ENCODE measurements at regions not wholly inside any gene's neighbourhood (a gene's known extent, or its start where the extent isn't known, plus 50 kb on each side); places are given as distances from the start of the nearest gene placed in this dataset.

DNA sequence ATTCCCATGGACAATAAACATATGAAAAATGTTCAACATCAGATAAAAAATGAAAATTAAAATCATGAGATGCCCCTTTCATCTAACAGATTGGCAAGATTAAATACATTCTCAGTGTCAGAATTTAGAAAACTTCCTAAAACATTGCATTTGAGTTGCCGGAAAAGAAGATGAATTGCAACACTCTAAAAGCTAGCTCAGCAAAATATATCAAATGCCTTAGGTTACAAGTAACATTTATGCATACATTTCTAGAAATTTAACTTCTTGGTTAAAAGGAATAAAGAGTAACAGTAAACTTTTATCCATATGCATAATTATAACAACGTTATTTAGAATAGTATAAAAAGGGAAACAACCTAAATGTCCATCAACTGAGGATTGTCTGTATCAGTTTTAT is 239.0 kb downstream of the PMP22 start:
- TF ChIP-seq, protein P1, sequence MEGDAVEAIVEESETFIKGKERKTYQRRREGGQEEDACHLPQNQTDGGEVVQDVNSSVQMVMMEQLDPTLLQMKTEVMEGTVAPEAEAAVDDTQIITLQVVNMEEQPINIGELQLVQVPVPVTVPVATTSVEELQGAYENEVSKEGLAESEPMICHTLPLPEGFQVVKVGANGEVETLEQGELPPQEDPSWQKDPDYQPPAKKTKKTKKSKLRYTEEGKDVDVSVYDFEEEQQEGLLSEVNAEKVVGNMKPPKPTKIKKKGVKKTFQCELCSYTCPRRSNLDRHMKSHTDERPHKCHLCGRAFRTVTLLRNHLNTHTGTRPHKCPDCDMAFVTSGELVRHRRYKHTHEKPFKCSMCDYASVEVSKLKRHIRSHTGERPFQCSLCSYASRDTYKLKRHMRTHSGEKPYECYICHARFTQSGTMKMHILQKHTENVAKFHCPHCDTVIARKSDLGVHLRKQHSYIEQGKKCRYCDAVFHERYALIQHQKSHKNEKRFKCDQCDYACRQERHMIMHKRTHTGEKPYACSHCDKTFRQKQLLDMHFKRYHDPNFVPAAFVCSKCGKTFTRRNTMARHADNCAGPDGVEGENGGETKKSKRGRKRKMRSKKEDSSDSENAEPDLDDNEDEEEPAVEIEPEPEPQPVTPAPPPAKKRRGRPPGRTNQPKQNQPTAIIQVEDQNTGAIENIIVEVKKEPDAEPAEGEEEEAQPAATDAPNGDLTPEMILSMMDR (IDR thresholded peaks at IDR 0.05), result no peak
- TF ChIP-seq POLR2A (IDR thresholded peaks at IDR 0.05), result no peak
- TF ChIP-seq POLR2AphosphoS5 (IDR thresholded peaks at IDR 0.05), result no peak

Data from breast epithelium (tissue), 3 donors.